Glomerular visceral epithelial cell (primary cell): ENCODE measurements at regions not wholly inside any gene's neighbourhood (a gene's known extent, or its start where the extent isn't known, plus 50 kb on each side); places are given as distances from the start of the nearest gene placed in this dataset.
"Not testable (repeated sequence)": the region's sequence is repeated elsewhere in the genome, so short reads cannot be mapped to it uniquely, and the experiment has no call there.

Experiments used
- DNase-seq: peaks from one replicate; pipeline ENCODE4 v3.0.0-alpha.2; 2016; ENCODE audit errors: extremely low spot score

DNA sequence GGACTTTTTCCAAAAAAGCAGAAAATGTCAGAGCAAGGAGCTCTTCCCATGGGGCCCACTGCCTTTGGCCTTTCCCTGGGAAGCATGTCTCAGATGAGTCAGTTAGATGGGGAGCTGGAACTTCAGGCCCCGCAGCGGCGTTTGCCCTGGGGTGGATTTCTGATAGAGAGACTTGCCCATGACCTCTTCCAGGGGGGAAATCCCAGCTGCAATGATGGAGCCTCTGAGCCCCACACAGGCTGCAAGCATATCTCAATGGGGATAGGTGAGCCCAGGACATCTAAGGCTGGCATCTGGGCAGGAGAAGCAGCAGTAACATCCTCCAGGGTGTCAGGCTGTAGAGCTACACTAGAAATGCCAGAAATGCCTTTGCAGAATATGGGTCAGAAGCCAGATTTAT lies 269.2 kb upstream of the TCERG1L start:
- DNase-seq: no peak

DNA sequence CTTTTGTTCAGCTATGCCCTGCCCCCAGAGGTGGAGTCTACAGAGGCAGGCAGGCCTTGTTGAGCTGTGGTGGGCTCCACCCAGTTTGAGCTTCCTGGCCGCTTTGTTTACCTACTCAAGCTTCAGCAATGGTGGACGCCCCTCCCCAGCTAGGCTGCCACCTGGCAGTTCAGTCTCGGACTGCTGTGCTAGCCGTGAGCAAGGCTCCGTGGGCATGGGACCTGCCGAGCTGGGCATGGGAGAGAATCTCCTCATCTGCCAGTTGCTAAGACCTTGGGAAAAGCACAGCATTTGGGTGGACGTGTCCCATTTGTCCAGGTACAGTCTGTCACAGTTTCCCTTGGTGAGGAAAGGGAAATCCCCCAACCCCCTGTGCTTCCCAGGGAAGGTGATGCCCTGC lies 270.0 kb upstream of the TCERG1L start:
- DNase-seq: not testable (repeated sequence)

DNA sequence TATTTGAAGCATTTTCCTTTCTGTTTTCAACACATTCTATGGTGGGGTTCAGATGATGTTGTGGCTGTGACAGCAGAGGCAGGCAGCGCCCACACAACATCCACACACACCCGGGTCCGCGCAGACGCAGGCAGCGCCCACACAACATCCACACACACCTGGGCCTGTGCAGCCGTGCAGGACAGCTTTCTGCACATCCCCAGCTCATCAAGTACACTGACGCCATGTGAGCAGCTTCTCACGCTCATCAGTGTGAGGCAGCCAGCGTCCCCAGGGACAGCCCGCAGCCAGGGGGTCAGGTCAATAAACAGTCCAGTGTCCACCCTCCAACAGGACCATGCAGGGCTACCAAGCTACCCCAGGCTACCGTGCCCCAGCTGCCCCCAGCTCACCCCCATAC lies 272.8 kb upstream of the TCERG1L start:
- no peak for DNase-seq

DNA sequence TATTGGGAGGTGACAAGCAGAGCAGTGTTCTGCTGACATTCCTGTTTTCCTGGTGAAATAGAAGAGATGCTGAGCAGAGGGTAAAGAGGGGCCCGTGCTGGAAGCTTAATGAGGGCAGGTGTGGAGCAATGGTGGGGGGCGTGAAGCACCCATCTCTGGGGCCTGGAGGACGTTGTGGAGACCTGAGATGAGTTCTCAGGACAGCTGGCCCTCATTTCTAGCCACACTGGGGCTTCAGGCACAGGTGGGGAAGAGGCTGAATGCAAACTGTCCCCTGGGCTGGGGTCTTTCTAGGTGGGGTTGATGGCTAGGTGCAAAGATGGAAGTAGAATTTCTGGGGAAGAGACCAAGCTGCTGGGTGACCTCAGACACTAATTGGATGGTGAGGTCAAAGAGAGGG lies 274.2 kb upstream of the TCERG1L start:
- DNase-seq: no peak

DNA sequence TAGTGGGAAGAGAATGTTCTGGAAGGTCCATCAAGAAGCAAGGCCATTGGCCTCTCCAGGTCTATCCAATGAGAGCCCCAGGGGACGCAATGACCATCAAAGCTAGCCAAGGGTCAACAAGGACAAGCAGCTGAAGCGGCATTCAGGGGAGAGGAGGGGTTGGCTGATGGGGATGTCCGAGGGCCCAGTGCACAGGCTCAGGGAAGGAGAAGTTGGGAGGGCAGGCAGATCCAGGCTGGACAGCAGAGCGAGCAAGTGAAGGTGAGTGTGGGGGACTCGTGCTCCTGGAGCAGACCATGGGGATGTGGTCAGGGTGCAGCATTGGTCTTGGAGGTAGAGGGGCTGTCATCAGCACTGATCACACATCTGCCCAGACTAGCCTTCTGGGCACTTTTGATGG lies 275.4 kb upstream of the TCERG1L start:
- no peak for DNase-seq

DNA sequence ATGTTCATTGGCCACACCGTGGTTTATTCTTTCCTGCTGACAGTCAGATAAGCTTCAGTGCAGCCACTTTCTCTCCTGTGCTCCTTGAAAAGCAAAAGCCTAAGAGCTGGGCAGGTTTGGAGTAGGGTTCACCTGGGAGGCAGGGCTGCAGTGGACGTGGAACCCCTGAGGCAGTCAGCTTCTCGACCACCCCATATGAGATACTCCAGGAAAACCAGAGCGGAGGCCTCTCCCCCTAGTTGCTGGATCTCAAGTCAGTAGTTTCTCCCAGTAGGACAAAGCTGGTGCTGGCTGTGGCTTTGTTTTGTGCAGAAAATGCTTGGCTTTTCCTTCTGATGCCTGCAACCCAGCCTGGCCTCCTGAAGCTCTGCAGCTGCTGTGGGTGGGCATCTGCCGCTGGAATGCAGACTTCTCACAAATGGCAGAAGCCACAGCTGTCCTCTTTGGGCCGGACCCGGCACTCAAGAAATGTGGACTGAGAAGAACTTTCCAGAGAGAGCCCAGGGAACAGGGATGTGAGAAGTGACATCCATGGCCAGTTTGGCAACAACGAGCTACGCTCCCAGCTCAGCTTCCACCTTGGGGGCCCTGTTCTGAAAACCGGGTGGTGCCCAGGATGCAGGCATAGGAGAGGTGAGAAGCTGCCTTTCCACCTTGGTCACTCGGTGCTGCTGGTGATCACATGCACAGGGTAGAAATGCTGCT lies 276.6 kb upstream of the TCERG1L start:
- DNase-seq: no peak

DNA sequence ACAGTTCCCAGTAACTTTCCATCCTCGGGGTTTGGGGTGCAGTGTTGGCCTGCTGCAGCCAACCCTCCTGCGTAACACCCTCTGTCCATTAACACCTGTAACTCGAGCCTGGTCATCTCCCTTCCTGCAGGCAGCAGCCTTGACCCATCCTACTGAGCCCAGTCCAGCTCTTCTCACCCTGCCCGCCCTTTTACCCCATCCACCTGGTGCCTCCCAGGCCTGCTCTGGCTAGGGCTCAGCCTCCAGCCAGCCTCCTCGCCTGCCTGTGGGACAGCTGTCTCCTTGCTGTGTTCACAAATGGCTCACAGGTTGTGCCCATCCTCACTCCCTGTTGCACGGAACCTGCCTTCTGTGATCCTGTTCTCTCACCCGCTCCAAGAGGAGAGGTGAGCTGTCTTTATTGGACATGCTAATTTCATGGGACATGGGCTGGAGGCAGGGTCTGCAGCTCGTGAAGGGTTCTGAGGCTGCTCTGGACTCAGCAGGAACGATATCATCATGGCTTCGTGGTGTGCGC lies 277.2 kb upstream of the TCERG1L start:
- no peak for DNase-seq

DNA sequence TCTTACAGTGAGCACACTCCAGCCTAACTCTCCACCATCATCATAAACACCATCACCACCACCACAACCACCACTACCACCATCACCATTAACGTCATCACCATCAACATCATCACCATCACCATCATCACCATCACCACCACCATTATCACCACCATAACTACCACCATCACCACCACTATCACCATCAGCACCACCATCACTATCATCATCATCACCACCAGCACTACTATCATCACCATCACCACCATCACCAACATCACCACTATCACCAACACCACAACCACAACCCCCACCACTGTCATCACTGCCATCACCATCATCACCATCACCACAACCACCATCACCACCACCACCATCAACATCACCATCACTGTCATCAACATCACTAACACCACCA lies 279.0 kb upstream of the TCERG1L start:
- DNase-seq: no peak

DNA sequence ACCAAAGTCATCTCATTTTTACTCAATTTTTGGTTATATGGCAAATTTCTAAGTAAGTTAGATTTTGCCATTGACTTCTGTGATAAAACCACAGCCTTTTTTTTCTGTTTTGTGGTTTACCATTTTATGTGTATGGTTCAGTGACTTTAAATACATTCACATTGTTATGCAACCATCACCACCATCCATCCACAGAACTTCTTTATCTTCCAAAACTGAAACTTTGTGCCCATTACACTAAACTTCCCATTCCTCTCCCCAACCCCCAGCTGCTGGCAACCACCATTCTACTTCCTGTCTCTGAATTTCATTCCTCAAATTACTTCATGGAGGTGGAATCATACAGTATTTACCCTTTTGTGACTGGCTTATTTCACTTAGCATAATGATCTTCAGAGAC lies 280.4 kb upstream of the TCERG1L start:
- DNase-seq: no peak

DNA sequence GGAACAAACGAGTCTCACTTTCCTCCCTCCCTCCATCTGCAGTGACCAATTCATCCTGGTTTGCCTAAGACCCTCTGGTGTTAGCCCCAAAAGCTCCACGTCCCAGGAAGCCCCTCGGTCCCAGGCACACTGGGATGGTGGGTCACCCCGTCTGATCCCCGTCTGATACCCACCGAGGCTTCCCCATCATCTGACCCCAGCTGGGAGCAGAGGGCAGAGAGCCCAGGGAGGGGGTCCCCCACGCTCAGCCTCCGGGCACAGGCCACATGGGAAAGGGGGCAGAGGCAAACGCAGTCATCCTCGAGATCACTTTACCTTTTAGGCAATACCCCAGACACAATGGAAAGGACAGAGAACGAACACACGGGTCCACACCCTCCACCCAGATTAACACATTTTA lies 291.6 kb upstream of the PPP2R2D start:
- no peak for DNase-seq

DNA sequence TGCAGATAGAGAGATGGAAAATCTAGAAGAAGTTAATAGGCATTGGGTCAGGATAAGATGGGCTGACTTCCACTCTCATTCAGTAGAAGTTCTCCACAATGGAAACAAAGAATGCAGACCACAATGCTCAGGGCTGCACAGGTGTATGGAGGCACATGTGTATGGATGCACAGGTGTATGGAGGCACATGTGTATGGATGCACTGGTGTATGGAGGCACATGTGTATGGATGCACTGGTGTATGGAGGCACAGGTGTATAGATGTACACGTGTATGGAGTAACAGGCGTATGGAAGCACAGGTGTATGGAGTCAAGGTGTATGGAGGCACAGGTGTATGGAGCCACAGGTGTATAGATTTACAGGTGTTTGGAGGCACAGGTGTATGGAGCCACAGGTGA lies 285.7 kb upstream of the PPP2R2D start:
- DNase-seq: no peak

DNA sequence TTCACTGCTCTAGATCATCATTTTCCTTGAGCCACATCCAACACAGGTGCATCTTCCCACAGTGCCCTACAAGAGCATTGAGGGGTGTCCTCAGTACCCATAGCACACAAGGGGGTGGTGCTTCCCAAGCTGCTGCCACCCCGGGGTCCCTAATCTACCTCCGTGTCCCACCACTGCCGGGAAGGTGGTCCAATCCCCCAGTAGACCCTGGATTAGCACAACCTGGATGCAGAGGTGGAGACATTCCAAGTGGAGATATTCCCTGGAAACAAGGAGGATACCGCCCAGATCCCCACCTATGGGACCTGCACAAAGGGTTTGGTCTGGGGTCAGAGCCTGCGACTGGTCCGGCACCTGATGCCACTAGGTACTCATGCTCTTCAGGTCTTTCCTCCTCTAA lies 284.8 kb upstream of the PPP2R2D start:
- no peak for DNase-seq

DNA sequence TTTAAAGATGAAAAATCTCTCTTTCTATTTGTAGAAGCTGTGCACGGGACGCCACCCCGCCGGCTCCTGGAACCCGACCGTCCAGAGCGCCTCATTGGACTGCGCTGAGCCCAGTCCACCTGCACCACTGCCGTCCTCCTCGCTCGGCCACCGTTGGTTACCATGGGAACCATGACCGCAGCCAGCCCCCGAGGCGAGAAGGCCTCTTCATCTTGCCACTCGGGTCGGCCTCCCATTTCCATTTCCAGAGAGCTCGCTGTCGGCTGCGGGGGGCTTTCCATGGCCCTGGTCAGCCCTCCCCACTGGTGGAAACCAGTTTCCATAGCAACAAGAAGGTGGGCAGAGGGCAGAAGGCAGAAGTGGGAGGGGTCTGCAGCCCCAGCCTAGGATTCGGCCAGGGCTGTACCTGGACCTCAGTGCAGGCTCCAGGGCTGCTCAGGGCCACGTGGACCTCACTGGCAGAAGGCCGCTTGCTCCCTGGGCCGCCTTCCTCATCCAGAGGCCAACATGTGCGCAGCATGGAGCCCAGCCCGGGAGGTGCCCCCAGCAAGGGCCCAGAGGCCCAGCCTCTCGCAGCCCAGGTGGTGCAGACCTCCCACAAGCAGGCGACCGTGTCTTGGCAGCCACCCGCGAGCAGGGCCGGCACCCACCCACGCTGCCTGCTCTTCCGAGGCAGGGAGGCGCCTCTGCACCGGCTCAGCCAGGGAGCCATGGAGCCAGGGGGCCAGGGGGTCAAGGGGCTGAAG lies 283.5 kb upstream of the PPP2R2D start:
- no peak for DNase-seq

DNA sequence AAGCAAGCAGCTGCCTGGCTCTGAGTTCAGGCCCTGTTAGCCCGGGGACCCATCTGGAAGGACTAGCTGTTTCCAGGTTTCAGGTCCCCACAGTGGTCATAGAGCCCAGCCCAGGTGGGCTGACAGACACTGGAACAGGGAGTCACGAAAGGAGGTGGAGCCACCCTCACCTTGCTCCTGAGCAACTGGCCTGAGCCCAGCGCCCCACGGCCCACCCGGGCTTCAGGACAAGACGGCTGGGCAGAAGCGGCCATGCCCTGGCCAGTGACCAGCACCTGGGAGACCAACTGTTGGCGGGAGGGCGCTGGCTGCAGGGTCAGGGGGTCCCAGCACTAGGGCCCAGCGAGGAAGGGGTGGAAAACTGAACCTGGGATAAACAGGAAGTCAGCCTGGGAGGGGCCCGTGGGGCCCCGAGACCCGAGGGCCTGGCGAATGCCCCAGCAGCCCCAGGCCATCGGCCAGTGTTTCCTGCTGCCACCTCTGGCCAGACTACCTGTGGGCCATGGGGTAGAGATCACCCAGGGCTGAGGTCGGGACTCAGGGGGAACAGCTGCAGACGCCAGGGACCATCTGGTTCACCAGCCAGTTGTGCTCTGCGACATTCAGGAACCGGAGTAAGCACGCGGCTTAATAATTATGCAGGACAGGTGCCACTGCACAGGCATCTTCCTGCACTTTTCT lies 282.1 kb upstream of the PPP2R2D start:
- DNase-seq: no peak

DNA sequence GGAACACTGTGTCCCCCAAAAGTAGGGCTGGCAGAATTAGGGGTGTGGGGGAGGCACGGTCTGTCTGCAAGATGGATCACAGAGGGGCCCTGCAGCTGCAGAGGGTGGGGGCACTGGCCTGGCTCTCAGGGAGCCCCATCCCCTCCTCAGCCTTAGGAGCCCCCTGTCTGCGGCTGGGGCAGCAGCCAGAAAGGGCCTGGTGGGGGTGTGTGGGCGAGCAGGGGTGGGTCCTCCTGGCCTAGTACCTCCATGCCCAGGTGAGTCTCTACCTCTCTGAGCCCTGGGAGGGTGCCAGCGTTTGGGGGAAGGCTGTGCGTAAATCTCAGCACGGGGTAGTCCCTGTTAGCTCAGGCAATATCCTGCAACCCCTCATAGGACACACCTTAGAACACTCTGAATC lies 280.5 kb upstream of the PPP2R2D start:
- DNase-seq: no peak

DNA sequence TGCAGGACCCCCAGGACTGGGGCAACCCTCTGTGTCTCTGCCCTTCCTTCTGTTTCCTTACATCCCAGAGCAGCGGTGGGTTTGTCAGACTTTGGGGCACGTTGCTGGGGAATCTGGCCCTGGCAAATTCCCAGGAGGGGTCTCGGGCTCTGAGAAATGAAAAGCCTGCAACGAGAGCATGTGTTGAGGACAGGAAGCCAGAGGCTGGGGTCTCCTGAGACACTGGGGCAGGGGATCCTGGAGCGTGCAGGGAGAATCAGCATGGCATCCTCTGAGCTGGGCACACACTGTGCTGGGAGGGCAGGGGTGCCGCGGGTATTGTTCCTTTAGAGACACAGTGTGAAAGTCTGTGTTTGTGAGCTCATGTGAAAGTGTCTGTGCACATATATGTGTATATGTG lies 279.9 kb upstream of the PPP2R2D start:
- DNase-seq: no peak

DNA sequence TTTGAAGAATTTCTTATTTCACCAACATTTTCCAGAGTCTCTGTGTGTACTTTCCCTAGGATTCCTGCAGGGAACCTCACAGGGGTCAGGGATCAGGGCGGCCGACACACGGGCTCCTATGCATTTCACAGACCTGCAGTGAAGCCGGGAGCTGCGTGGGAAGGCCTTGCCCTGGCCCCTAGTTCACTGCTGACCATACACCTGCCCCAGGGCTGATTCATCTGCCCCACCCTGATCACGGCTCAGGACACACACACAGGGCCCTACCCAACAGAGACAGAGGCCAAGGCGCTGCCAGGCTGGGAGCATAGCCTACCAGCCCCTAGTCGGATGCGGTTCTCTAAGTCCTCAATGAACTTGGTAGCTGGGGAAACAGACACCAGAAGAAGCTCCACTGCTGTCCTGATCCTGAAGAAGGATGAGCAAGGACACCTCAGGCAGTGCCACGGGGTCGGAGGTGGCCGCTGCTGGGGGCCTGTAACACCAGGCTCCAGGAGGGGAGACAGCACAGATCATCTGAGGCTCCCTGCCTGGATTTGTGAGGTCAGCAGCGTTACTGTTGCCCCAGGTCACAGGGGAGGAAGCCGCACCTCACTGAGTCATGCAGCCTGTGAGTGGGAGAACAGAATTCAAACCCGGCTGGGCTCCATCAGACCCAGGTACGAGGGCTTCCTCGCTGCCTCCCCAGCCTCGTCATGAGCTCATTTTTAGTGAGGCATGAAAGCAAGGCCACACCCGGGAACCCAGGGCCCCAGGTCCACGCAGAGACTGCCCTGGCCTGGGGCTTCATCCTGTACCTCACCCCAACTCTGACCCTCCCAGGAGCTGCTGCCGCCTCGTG lies 278.8 kb upstream of the PPP2R2D start:
- no peak for DNase-seq

DNA sequence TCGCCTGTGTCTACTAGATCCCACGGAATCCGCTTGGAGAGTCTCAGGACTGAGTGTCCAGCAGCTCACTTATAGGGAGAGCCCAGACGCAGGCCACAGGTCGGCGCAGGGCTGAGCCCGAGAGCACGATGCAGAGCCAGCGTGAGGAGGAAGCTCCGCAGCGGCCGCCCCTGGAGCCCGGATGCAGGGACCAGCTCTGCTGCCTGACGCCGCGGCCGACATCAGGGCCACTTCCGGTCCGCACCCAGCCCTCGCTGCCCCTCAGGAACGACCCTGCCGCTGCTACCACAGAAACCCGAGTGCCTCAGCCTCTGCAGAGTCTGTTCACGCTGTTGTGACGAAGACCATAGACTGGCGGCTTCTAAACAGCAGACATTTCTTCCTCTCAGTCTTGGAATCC lies 275.8 kb upstream of the PPP2R2D start:
- no peak for DNase-seq

DNA sequence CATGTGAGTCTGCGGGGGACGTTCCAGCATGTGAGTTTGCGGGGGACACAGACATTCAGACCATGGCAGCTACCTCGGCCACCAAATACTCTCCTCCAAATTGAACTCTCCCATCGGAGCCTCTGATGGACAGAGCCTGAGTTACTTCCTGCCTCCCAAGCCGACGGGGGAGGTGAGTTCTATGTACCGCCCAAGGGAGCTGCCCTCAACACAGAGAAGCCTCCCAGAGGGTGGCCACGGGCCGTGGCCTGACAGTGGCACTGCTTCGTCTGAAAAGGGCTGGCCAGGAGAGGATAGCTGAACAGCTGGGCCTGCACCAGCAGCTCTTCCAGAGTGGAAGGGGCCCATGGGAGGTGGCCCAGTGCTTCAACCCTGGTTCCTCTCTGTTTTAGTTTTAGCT lies 274.5 kb upstream of the PPP2R2D start:
- no peak for DNase-seq

DNA sequence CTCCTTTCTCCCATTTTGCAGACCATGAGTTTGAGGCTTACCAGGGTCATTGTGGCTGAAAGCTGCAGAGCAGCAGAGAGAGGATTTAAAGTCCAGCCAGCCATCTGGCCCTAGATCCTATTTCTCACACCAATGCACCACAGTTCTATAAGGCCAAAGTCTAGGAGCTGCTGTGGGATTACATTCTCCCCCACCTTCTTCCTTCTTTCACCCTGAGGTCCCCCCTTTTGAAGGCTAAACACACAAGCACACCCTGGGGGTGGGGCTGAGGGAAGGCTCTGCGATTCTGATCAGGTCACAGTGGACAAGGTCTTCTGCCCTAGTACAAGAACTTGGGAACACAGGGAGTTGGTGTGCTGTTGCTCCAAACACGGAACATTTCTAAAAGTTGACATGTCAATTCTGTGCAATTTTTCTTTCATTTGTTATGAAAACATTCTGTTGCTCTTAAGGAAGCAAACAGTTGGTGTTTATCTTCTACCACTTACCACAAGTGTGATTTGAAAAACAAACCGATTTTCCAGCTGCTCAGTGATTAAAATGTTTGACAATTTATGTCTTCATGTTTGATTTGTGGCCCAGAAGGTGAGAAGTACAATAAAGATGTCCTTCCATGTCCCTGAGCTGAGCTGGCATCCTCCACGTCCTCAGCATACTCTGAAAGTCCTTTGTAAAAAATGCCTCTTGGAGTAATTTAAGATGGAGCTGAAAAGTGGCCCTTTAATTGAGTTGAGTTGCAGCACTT lies 271.6 kb upstream of the PPP2R2D start:
- no peak for DNase-seq

DNA sequence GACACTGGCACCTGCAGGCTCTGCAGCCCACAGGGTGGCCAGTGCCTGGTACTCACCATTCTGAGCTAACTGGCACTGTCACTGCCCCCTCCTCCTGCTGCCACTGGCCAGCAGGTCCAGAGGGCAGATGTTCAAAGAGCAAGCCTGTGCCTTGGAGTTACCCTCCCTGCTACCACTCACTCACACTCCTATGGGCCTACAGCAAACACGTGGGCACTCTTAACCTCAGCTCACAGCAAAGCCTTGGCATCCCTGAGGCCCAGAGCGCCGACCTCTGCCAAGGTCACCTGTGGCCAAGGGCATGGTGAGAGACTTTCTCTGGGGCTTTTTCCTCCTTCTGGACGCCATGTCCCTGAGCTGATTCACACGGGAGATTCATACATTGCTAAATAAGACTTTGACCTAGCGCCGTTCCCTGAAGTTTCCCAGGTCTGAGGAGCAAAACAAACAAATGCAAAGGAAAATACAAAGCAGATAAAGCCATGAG lies 270.0 kb upstream of the PPP2R2D start:
- DNase-seq: no peak
